Esophagus squamous epithelium (tissue), 4 donors: ENCODE measurements at regions not wholly inside any gene's neighbourhood (a gene's known extent, or its start where the extent isn't known, plus 50 kb on each side); places are given as distances from the start of the nearest gene placed in this dataset.

Source experiments
- CTCF ChIP-seq, 6 experiments: fragments of 450-650 bp in 4 of 6; fragments of 200-600 bp in 2 of 6; sonication (generic) in 2 of 6; IDR thresholded peaks; one replicate each; pipeline ENCODE4 v1.5.1; 2016 to 2019; ENCODE audit warnings: antibody characterized with exemption in 6 of 6, mild to moderate bottlenecking in 4 of 6, moderate library complexity in 4 of 6
- POLR2A ChIP-seq, 4 donors: fragments of 450-650 bp; IDR thresholded peaks; one replicate each; pipeline ENCODE4 v1.6.1; 2017; ENCODE audit warnings: antibody characterized with exemption in 4 of 4, mild to moderate bottlenecking in 4 of 4, moderate library complexity in 3 of 4

- TF ChIP-seq CTCF (IDR thresholded peaks at IDR 0.05) (no peak), POLR2A (IDR thresholded peaks at IDR 0.05) (no peak)
These were observed 70.9 kb upstream of the OR5AK2 start for GRCh38 chr11:56917708-56918400.
